Keratinocyte (primary cell): ENCODE measurements at regions not wholly inside any gene's neighbourhood (a gene's known extent, or its start where the extent isn't known, plus 50 kb on each side); places are given as distances from the start of the nearest gene placed in this dataset.
"Not testable (repeated sequence)": the region's sequence is repeated elsewhere in the genome, so short reads cannot be mapped to it uniquely, and the experiment has no call there.

Source experiments
- DNase-seq: peaks from one replicate; pipeline ENCODE4 v3.0.0-alpha.2; 2011; ENCODE audit warnings: low read depth, missing footprints, low spot score
- FAIRE-seq: peaks from 2 replicates; lab custom pipeline; 2011; peaks lifted over from hg19 to GRCh38; lab: Jason Lieb, UNC
- H2AFZ ChIP-seq: 2 replicates; pipeline ENCODE4 v1.6.0; 2012; ENCODE audit warnings: low read length, control low read depth, inconsistent platforms; ENCODE audit not compliant: control insufficient read depth
- H3K27ac ChIP-seq: 2 replicates; pipeline ENCODE4 v1.5.1; 2011; ENCODE audit warnings: low read length; ENCODE audit not compliant: control insufficient read depth, insufficient read depth
- H3K27me3 ChIP-seq: 3 replicates; pipeline ENCODE4 v1.6.0; 2011; ENCODE audit warnings: low read length; ENCODE audit not compliant: control insufficient read depth, insufficient read depth; ENCODE audit errors: extremely low read depth
- H3K36me3 ChIP-seq, 2 experiments: 2 replicates in 1 of 2; 3 replicates in 1 of 2; pipeline ENCODE4 v1.5.1; 2011; ENCODE audit warnings: low read length in 2 of 2, mild to moderate bottlenecking in 1 of 2; ENCODE audit not compliant: control insufficient read depth in 2 of 2, insufficient read depth in 2 of 2; ENCODE audit errors: extremely low read depth in 1 of 2
- H3K4me1 ChIP-seq: 3 replicates; pipeline ENCODE4 v1.5.1; 2011; ENCODE audit warnings: low read length; ENCODE audit not compliant: control insufficient read depth, insufficient read depth; ENCODE audit errors: extremely low read depth
- H3K4me2 ChIP-seq: 3 replicates; pipeline ENCODE4 v1.6.0; 2011; ENCODE audit warnings: low read depth, low read length; ENCODE audit not compliant: control insufficient read depth, insufficient read depth; ENCODE audit errors: extremely low read depth
- H3K4me3 ChIP-seq, 3 experiments: fragments of 200-600 bp in 1 of 3; sonication (generic) in 1 of 3; 2 replicates in 2 of 3; 3 replicates in 1 of 3; pipeline ENCODE4 v1.5.1; 2011 to 2016; ENCODE audit warnings: low read length in 3 of 3, mild to moderate bottlenecking in 3 of 3, control low read depth in 2 of 3, inconsistent platforms in 1 of 3, low read depth in 1 of 3, mixed read lengths in 1 of 3, mixed run types in 1 of 3, moderate library complexity in 1 of 3; ENCODE audit not compliant: control insufficient read depth in 2 of 3, insufficient read depth in 2 of 3; ENCODE audit errors: extremely low read depth in 1 of 3
- H3K79me2 ChIP-seq: 2 replicates; pipeline ENCODE4 v1.6.0; 2012; ENCODE audit warnings: low read length; ENCODE audit not compliant: control insufficient read depth, insufficient read depth
- H3K9ac ChIP-seq: 3 replicates; pipeline ENCODE4 v1.6.0; 2011; ENCODE audit warnings: low read length; ENCODE audit not compliant: control insufficient read depth, insufficient read depth; ENCODE audit errors: extremely low read depth
- H3K9me1 ChIP-seq: 3 replicates; pipeline ENCODE4 v1.6.0; 2011; ENCODE audit warnings: low read length; ENCODE audit not compliant: control insufficient read depth, insufficient read depth; ENCODE audit errors: extremely low read depth
- H3K9me3 ChIP-seq: 2 replicates; pipeline ENCODE4 v1.5.1; 2012; ENCODE audit warnings: low read depth, low read length; ENCODE audit not compliant: control insufficient read depth
- H4K20me1 ChIP-seq: 3 replicates; pipeline ENCODE4 v1.6.0; 2011; ENCODE audit warnings: low read length; ENCODE audit not compliant: control insufficient read depth, insufficient read depth; ENCODE audit errors: extremely low read depth
- EZH2 ChIP-seq: IDR thresholded peaks from one replicate; pipeline ENCODE4 v1.6.1; 2012; ENCODE audit warnings: inconsistent platforms, mild to moderate bottlenecking, low read length, moderate library complexity
- dilution Hi-C: fragments of 300-500 bp; cut with MboI; formaldehyde crosslinking; loops from one replicate; pipeline ENCODE4 v1.7.0; 2020; ENCODE audit warnings: low sequenced_read_pairs; ENCODE audit not compliant: extremely low pct_ligation_motif_present
- TF ChIP-seq, protein P1 (sequence below), 3 experiments: IDR thresholded peaks in 1 of 3; conservative IDR thresholded peaks in 1 of 3; optimal IDR thresholded peaks in 1 of 3; 2 replicates in 2 of 3; 3 replicates in 1 of 3; pipeline versions ENCODE3 to v1.5.1; 2011; ENCODE audit warnings: low read length in 3 of 3, mild to moderate bottlenecking in 3 of 3, moderate library complexity in 2 of 3, control low read depth in 1 of 3, inconsistent platforms in 1 of 3; ENCODE audit not compliant: insufficient read depth in 2 of 3; ENCODE audit errors: extremely low read depth in 1 of 3

DNA sequence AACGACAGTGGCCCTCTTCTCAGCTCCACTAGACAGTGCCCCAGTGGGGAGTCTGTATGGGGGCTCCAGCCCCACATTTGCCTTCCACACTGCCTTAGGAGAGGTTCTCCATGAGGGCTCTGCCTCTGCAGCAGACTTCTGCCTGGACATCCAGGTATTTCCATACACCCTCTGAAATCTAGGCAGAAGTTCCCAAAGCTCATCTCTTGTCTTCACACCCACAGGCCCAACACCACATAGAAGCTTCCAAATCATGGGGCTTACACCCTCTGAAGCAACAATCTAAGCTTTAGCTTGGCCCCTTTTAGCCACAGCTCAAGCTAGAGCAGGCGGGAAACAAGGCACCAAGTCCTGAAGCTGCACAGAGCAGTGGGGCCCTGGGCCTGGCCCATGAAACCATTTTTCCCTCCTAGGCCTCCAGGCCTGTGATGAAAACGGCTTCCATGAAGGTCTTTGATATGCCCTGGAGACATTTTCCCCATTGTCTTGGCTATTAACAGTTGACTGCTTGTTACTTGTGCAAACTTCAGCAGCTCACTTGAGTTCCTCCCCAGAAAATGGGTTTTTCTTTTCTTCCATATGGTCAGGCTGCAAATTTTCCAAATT, 89.2 kb downstream of the KBTBD2 start:
- Histone ChIP-seq H3K36me3 (no peaks in the 10 kb centered on the region), H3K9me1 (no peaks in the 10 kb centered on the region), H3K4me3 (no peak overlapping the region), H3K4me2 (no peak overlapping the region), H3K27ac (no peak overlapping the region), H3K79me2 (no peaks in the 10 kb centered on the region), H3K9me3 (no peaks in the 10 kb centered on the region), H3K4me1 (no peaks in the 10 kb centered on the region), H4K20me1 (no peaks in the 10 kb centered on the region), H3K9ac (no peak overlapping the region), H2AFZ (no peak overlapping the region), H3K27me3 (no peaks in the 10 kb centered on the region)
- dilution Hi-C loops, result no loop called here
- FAIRE-seq (no peak), DNase-seq (no peak)
- TF ChIP-seq, protein P1, sequence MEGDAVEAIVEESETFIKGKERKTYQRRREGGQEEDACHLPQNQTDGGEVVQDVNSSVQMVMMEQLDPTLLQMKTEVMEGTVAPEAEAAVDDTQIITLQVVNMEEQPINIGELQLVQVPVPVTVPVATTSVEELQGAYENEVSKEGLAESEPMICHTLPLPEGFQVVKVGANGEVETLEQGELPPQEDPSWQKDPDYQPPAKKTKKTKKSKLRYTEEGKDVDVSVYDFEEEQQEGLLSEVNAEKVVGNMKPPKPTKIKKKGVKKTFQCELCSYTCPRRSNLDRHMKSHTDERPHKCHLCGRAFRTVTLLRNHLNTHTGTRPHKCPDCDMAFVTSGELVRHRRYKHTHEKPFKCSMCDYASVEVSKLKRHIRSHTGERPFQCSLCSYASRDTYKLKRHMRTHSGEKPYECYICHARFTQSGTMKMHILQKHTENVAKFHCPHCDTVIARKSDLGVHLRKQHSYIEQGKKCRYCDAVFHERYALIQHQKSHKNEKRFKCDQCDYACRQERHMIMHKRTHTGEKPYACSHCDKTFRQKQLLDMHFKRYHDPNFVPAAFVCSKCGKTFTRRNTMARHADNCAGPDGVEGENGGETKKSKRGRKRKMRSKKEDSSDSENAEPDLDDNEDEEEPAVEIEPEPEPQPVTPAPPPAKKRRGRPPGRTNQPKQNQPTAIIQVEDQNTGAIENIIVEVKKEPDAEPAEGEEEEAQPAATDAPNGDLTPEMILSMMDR (optimal IDR thresholded peaks at IDR 0.05 in 1 of 3, IDR thresholded peaks at IDR 0.05 in 1 of 3, conservative IDR thresholded peaks at IDR 0.05 in 1 of 3; ENCODE audit: extremely low read depth in 1 of 3, insufficient read depth in 2 of 3, low read length in 3 of 3), result no peak
- no peak for TF ChIP-seq EZH2

DNA sequence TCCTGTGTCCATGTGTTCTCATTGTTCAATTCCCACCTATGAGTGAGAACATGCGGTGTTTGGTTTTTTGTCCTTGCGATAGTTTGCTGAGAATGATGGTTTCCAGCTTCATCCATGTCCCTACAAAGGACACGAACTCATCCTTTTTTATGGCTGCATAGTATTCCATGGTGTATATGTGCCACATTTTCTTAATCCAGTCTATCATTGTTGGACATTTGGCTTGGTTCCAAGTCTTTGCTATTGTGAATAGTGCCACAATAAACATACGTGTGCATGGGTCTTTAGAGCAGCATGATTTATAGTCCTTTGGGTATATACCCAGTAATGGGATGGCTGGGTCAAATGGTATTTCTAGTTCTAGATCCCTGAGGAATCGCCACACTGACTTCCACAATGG, 98.5 kb downstream of the KBTBD2 start:
- H3K27me3 ChIP-seq, DNase-seq, H3K36me3 ChIP-seq, H4K20me1 ChIP-seq, dilution Hi-C loops, H3K4me2 ChIP-seq, FAIRE-seq, H3K79me2 ChIP-seq, H3K4me1 ChIP-seq, H3K9me1 ChIP-seq, H3K27ac ChIP-seq, H2AFZ ChIP-seq, H3K9me3 ChIP-seq, H3K4me3 ChIP-seq, H3K9ac ChIP-seq: not testable (repeated sequence)

DNA sequence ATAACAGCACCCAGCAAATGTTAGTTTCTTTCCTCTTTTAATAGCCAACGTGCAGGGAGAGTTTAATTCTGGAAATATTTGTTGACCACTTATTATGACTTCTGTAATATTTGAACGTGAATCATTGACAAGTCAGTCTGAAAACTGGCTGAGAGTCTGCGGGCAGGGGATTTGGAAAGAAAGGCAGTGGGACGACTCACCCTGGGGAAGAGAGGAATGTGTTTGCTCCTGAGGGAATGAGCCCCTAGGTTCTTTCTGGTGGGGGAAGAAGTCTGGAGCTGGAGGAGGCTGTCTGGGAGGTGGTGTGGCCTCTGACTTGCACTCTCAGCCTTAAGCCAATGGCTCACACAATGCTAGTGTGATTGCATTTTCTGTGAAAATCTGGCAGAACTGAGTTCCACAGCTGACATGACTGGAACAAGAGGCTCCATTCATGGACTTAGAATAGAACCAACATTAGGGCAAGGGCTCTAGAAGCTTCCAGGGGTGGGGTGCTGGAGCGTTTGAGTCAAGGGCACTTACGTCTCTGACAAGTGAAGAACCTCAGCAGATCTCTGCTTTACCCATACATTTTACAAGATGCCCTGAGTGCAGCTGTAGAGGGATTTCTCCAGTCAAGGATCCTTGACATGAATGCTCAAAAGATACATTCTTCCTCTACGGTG, 100.7 kb downstream of the KBTBD2 start:
- FAIRE-seq, result peak; percentile 71
- dilution Hi-C loops, result not testable (repeated sequence)

DNA sequence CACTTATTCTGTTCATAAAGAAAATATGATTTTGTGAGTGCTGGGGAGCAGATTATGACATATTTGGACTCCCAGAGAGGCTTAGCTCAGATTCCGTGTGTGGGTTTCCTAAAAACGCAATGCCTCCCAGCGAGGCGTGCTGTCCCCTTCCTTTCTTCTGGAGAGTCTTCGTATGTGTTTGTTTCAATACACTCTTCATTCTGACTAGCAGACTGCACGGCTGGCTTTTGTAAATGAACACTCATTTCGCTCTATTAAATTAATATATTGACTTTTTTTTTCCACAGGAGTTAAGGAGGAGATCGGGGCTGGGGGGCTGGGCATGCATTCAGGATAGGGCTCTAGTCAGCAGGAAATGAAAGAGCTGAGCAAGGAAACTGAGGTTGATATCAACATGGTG, 102.3 kb downstream of the KBTBD2 start:
- H2AFZ ChIP-seq, H3K27ac ChIP-seq, DNase-seq, dilution Hi-C loops, H3K4me1 ChIP-seq, H3K36me3 ChIP-seq, H3K9me3 ChIP-seq, H3K9ac ChIP-seq, H4K20me1 ChIP-seq, FAIRE-seq, H3K4me3 ChIP-seq, H3K4me2 ChIP-seq, H3K27me3 ChIP-seq, H3K79me2 ChIP-seq, H3K9me1 ChIP-seq: not testable (repeated sequence)

More for the DNA sequence above, 100.7 kb downstream of the KBTBD2 start:
- not testable (repeated sequence) for H3K4me2 ChIP-seq, H3K9ac ChIP-seq, H3K27ac ChIP-seq, H3K79me2 ChIP-seq, H3K9me3 ChIP-seq, H2AFZ ChIP-seq, H4K20me1 ChIP-seq, H3K36me3 ChIP-seq, DNase-seq, H3K4me3 ChIP-seq, H3K27me3 ChIP-seq, H3K4me1 ChIP-seq, H3K9me1 ChIP-seq
